Retina (tissue), 1 donor: ENCODE measurements at regions not wholly inside any gene's neighbourhood (a gene's known extent, or its start where the extent isn't known, plus 50 kb on each side); places are given as distances from the start of the nearest gene placed in this dataset.
"Not testable (repeated sequence)": the region's sequence is repeated elsewhere in the genome, so short reads cannot be mapped to it uniquely, and the experiment has no call there.

Source experiments
- DNase-seq: peaks from one replicate; pipeline ENCODE4 v3.0.0-alpha.2; 2016

- not testable (repeated sequence) for DNase-seq
These were observed 127.9 kb downstream of the ARRDC4 start for GRCh38 chr15:98088307-98088945.

- not testable (repeated sequence) for DNase-seq
These were observed 128.8 kb downstream of the ARRDC4 start for GRCh38 chr15:98089352-98089751.

DNA sequence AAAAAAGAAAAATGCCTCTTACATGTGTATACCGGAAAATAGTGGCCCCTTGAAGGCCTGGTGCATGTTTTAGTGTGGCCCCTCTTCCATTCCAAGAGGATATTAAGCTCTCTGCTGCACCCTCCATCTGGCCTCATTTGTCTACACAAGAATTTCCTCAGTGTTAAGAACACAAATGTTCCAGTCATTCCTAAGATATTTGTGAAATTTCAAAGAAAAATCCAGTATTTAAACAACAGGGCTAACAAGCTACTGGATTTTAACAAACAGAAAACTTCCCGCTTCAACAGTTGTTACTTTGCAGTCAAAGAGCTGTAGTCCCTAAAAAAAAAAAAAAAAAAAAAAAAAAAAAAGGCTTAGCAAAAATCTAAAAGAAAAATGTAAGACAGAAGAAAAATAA lies 137.5 kb downstream of the ARRDC4 start:
- DNase-seq = not testable (repeated sequence)

DNA sequence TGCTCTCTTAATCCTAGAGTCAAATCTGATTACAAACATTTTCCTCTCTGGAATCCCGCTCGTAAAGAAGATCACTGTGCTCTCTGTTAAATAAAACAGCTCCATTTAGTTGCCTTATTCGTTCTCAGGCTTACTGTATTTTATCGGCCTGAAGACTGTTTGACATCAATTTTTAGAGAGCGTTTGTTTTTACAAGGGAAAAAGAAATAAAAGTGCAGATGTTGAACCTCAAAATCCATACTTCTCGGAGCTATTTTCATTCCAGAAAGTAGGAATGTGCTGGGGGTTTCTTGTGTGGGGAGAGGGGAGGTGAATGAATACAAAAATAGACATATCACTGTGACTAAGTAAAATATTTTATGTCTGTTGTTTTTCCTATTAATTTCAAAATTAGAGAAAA lies 140.1 kb downstream of the ARRDC4 start:
- not testable (repeated sequence) for DNase-seq

DNA sequence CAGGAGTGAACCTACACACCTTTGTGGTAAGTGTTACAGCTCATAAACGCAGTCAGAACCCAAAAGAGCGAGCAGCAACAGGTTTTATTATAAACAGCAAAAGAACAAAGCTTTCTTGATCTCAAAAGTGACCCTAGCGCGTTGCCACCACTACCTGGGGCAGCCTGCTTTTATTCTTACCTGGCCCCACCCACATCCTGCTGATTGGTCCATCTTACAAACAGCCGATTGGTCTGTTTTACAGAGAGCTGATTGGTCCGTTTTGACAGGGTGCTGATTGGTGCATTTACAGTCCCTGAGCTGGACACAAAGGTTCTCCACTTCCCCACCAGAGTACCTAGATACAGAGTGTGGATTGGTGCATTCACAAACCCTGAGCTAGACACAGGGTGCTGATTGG lies 143.1 kb downstream of the ARRDC4 start:
- DNase-seq = no peak

- not testable (repeated sequence) for DNase-seq
These were observed 144.1 kb downstream of the ARRDC4 start for GRCh38 chr15:98104386-98105151.

- not testable (repeated sequence) for DNase-seq
These were observed 146.2 kb downstream of the ARRDC4 start for GRCh38 chr15:98106615-98107194.

- no peak for DNase-seq
These were observed 151.3 kb downstream of the ARRDC4 start for GRCh38 chr15:98111806-98112205.

- DNase-seq = no peak
These were observed 152.8 kb downstream of the ARRDC4 start for GRCh38 chr15:98113327-98113726.

DNA sequence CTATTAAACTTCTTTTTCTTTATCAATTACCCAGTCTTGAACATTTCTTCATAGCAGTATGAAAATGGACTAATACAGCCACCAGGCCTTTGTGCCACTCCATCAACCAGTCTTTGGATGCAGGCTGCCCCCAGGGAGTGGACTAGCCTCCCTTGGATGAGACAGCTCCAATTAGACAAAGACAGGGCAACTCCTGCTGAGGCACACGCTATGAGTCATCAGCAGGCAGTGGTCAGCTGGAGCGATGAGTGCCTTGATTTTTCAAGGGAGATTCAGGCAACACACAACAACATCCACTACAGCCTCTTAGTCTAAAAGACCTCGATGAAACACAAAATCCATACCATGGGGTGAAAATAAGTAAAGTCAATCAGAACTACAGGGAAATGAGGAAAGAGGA lies 160.1 kb downstream of the ARRDC4 start:
- DNase-seq = no peak

GRCh38 chr15:98121536-98121935 lies 161.0 kb downstream of the ARRDC4 start:
- DNase-seq = no peak

DNA sequence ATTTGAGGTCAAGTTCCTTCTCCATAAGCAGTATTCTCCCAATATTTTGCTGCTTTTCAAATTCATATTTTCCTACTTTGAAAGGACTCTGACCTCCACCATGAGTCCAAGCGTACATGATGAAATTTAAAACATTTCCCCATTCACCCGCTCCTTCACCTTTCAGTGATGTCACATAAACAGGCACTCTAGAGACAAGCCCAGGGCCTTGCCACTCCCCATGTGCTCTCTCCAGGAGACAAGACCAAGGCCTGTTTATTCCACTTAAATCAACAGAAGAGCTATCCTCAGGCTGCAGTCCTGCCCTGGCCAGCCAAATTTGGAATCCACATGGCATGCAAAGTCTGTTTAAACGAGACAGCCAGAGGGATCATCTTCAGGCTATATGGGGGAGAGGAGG lies 161.5 kb downstream of the ARRDC4 start:
- no peak for DNase-seq

DNA sequence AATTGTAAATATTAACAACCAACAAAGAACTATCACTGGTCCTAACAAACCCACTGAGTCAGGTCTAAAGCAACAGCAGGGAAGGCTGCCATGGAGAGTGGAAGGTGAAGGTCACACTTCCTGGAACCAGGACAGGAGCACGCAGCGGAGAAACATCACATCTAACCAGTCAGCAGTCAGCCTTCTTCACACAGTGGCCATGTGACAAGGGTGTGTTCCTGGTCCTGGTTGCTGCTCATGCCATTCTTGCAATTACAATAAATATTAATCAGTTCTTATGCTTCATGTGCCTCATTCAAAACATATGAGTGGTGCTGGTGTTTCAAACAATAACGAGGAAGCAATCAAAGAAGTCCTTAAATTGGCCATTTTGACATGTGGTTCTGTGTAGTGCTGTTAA lies 162.8 kb downstream of the ARRDC4 start:
- DNase-seq = no peak

DNA sequence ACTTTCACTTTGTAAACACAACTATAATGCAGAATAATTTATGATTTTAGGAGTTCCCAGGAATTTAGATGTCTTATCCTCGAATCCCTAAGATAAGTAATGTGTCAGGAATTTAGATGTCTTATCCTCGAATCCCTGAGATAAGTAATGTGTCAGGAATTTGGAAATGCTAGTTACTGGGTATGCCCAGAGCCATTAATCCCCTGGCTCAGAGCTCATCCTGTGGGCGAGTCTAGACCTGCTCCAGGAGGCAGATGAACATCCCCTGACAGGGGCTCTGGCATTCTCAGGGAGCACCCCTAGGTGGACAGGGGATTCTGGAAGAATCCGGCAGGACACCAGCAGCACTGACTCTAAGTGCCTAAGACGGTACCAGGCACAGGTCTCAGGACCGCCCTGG lies 163.3 kb downstream of the ARRDC4 start:
- DNase-seq = no peak

GRCh38 chr15:98124581-98124980 lies 164.1 kb downstream of the ARRDC4 start:
- no peak for DNase-seq

- DNase-seq = no peak
These were observed 166.0 kb downstream of the ARRDC4 start for GRCh38 chr15:98126326-98127085.

GRCh38 chr15:98127586-98127985 lies 167.1 kb downstream of the ARRDC4 start:
- no peak for DNase-seq

DNA sequence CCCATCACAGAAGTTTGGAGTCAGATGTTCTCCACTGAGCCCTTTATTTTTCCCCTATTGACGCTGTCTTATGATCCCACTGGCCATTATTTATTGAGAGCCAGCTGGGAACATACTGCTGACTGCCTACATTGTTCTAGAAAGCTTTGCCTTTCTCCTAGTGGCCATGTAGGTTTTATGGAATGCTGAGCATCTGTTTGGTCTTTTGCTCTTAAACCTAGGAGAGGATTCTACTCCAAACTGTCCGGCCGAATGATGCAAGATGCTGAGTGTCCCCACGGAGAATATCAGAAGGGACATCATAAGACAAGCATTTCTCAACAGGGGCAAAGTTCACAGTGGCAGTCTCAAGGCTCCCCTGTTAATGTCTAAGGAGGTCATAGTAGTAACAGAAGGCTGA lies 171.4 kb downstream of the ARRDC4 start:
- DNase-seq = no peak

- DNase-seq = no peak
These were observed 174.4 kb downstream of the ARRDC4 start for GRCh38 chr15:98134905-98135304.

GRCh38 chr15:98138910-98139309 lies 178.4 kb downstream of the ARRDC4 start:
- no peak for DNase-seq

DNA sequence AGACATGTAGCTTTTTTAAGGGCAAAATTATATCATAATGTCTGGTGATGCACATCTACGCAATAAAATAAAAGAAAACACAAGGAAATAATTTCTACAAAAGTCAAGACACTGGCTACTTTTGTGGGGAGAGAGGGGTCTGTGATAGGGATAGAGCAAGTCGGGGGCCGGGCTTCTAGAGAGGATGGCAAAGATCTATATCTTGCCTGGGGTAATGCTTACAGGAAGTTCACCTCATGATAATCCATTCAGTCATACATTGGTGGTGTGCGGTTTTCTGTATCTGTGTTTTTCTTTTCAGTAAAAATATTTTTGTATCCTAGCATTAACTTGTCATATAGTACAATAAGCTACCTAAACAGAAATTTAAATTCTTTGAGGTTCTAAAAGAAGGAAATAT lies 178.8 kb downstream of the ARRDC4 start:
- DNase-seq = no peak

DNA sequence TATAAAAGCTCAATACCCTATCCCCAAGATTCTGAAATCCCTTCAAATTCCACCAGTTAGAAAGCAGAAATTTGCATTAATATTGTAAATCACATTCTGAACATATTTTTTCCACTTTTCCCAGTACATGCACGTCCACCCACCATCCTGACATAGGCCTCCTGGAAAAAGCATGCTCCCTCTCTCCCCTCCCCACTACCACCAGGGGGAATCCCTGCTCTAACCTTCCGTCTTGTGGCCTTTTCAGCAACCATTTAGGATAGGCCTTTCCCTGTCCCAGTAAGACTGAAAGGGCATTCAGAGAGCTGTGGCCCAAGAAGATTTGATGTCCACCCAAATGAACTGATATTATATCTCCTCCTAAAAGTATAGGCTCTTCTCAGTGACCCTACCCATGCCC lies 182.1 kb downstream of the ARRDC4 start:
- DNase-seq = no peak

DNA sequence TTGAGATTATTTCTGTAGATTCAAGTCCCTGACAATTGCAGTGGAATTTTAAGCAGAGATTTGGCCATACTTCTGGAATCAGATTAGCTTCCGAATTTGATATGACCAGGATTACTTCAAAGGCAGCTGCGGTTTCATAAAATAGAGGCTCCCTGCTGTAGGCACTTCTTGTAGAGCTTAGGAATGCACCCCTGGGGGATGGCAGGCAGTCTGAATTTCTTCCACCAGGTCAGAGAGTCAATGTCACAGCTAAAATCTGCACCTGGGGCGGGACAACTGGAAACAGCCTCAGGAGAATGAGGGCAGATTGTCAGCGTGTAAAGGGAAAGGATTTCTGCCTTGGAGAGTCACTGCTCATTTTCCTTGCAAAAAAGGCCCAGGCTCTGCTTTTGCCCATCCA lies 182.6 kb downstream of the ARRDC4 start:
- DNase-seq = no peak

DNA sequence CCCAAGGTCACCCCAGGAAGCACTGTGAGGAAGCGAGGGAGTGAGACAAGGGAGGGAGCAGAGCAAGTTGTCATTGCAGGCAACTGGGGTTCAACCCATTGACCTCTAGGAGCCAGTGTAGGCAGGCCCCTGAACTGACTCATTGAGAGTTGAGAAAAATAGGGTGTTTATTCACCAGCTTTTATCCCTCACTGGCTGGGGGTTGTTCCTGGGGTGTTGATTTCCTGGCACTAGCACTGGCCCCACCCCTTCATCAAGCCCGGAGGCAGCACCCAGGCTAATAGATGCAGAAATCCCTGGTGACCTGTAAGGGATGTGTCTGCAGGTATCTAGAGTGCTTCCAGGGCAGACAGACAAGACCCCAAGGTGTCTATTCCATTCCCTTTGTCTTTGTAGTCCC lies 183.9 kb downstream of the ARRDC4 start:
- DNase-seq = no peak
